ENCODE measurements at regions not wholly inside any gene's neighbourhood (a gene's known extent, or its start where the extent isn't known, plus 50 kb on each side); places are given as distances from the start of the nearest gene placed in this dataset.
"Not testable (repeated sequence)": the region's sequence is repeated elsewhere in the genome, so short reads cannot be mapped to it uniquely, and the experiment has no call there.

DNA sequence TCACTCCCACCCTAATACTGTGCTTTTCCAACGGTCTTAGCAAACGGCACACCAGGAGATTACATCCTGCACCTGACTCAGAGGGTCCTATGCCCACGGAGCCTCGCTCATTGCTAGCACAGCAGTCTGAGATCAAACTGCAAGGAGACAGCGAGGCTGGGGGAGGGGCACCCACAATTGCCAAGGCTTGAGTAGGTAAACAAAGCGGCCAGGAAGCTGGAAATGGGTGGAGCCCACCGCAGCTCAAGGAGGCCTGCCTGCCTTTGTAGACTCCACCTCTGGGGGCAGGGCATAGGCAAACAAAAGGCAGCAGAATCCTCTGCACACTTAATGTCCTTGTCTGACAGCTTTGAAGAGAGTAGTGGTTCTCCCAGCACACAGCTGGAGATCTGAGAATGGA, 450.2 kb downstream of the DIRAS2 start:
- H3K27ac ChIP-seq (ENCODE audit: low read depth, low read length); POLR2A ChIA-PET; H3K79me2 ChIP-seq (ENCODE audit: insufficient read depth, low read length); H3K9me3 ChIP-seq (ENCODE audit: control insufficient read depth in 1 of 2, insufficient read depth in 1 of 2, low read depth in 1 of 2, low read length in 2 of 2); intact Hi-C loops (cut with micrococcal nuclease); H3K27me3 ChIP-seq (ENCODE audit: insufficient read depth, low read length); H3K4me1 ChIP-seq (ENCODE audit: control insufficient read depth in 1 of 2, insufficient read depth in 2 of 2, low read length in 2 of 2); ATAC-seq; DNase-seq (ENCODE audit: low read depth, low spot score); H3K36me3 ChIP-seq (ENCODE audit: control insufficient read depth in 1 of 2, insufficient read depth in 2 of 2, low read length in 2 of 2); BruUV-seq (replicated peaks); H2AFZ ChIP-seq (ENCODE audit: low read depth, low read length, poor library complexity, severe bottlenecking); H3K9me2 ChIP-seq (ENCODE audit: insufficient read depth); CTCF ChIA-PET; H3K9ac ChIP-seq (ENCODE audit: low read length); H4K20me1 ChIP-seq (ENCODE audit: insufficient read depth); H3K4me2 ChIP-seq (ENCODE audit: low read length); RAD21 ChIA-PET (ENCODE audit: low non-redundant PET in 1 of 2, low total read pairs in 2 of 2, uncharacterized antibody in 2 of 2, unreplicated experiment in 2 of 2); H3K4me3 ChIP-seq (replicated peaks in 1 of 2; ENCODE audit: low read depth in 1 of 2, low read length in 2 of 2): not testable (repeated sequence)

DNA sequence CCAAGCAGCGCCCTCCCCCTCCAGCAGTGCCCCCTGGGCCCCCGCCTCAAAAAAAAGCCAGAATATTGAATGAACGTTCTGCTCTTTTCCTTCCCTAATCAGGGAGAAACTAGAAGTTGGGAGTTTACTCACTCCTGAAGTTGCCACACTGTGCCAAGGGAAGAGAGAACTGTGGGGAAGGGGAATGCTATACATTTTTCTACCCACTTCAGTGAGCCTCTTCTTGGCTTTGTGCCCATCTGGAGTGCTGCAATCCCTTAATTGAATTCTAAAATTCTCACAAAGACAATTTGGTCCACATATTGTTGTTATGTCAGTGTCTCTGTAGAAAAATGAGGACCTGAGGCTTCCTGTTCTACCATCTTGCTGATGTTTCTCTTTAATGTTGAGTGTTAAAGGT, 443.7 kb downstream of the DIRAS2 start:
- TF ChIP-seq POLR2A (IDR thresholded peaks at IDR 0.05; ENCODE audit: borderline replicate concordance, extremely low read depth, insufficient read depth, insufficient read length) (no peak), SP1 (IDR thresholded peaks at IDR 0.05; ENCODE audit: low read depth) (no peak), EZH2phosphoT487 (IDR thresholded peaks at IDR 0.05; ENCODE audit: borderline replicate concordance) (no peak), ELF1 (IDR thresholded peaks at IDR 0.05; ENCODE audit: borderline replicate concordance, low read depth) (no peak), CEBPB (IDR thresholded peaks at IDR 0.05; ENCODE audit: low read depth) (no peak)
- TF ChIP-seq, protein P1, sequence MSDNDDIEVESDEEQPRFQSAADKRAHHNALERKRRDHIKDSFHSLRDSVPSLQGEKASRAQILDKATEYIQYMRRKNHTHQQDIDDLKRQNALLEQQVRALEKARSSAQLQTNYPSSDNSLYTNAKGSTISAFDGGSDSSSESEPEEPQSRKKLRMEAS (IDR thresholded peaks at IDR 0.05) = no peak
- TF ChIP-seq, protein P2, sequence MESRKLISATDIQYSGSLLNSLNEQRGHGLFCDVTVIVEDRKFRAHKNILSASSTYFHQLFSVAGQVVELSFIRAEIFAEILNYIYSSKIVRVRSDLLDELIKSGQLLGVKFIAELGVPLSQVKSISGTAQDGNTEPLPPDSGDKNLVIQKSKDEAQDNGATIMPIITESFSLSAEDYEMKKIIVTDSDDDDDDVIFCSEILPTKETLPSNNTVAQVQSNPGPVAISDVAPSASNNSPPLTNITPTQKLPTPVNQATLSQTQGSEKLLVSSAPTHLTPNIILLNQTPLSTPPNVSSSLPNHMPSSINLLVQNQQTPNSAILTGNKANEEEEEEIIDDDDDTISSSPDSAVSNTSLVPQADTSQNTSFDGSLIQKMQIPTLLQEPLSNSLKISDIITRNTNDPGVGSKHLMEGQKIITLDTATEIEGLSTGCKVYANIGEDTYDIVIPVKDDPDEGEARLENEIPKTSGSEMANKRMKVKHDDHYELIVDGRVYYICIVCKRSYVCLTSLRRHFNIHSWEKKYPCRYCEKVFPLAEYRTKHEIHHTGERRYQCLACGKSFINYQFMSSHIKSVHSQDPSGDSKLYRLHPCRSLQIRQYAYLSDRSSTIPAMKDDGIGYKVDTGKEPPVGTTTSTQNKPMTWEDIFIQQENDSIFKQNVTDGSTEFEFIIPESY (IDR thresholded peaks at IDR 0.05; ENCODE audit: extremely low read depth, insufficient replicate concordance, low read length) = no peak
- Histone ChIP-seq H3K4me2 (ENCODE audit: low read length) (no peak overlapping the region), H2AFZ (ENCODE audit: low read depth, low read length, poor library complexity, severe bottlenecking) (no peak overlapping the region), H3K36me3 (ENCODE audit: control insufficient read depth in 1 of 2, insufficient read depth in 2 of 2, low read length in 2 of 2) (no peaks in the 10 kb centered on the region), H4K20me1 (ENCODE audit: insufficient read depth) (no peaks in the 10 kb centered on the region), H3K27me3 (ENCODE audit: insufficient read depth, low read length) (peaks cover 19% of the 10 kb centered on the region), H3K79me2 (ENCODE audit: insufficient read depth, low read length) (no peaks in the 10 kb centered on the region), H3K4me1 (ENCODE audit: control insufficient read depth in 1 of 2, insufficient read depth in 2 of 2, low read length in 2 of 2) (no peaks in the 10 kb centered on the region), H3K9ac (ENCODE audit: low read length) (no peak overlapping the region), H3K9me3 (ENCODE audit: control insufficient read depth in 1 of 2, insufficient read depth in 1 of 2, low read depth in 1 of 2, low read length in 2 of 2) (no peaks in the 10 kb centered on the region), H3K9me2 (ENCODE audit: insufficient read depth) (no peaks in the 10 kb centered on the region), H3K27ac (ENCODE audit: low read depth, low read length) (no peak overlapping the region), H3K4me3 (replicated peaks in 1 of 2; ENCODE audit: low read depth in 1 of 2, low read length in 2 of 2) (no peak overlapping the region)
- CTCF ChIA-PET = no interaction called here
- BruUV-seq (replicated peaks) = no TSS peak
- no peak for DNase-seq (ENCODE audit: low read depth, low spot score)
- RAD21 ChIA-PET (ENCODE audit: low non-redundant PET in 1 of 2, low total read pairs in 2 of 2, uncharacterized antibody in 2 of 2, unreplicated experiment in 2 of 2) = no interaction called here
- no peak for ATAC-seq
- intact Hi-C loops (cut with micrococcal nuclease) = no loop called here
- POLR2A ChIA-PET = no interaction called here
